ENCODE measurements at regions not wholly inside any gene's neighbourhood (a gene's known extent, or its start where the extent isn't known, plus 50 kb on each side); places are given as distances from the start of the nearest gene placed in this dataset.

- TF ChIP-seq ZFP3 (CRISPR knock-in tag; IDR thresholded peaks at IDR 0.05), result no peak
- no peak for TF ChIP-seq OSR1 (CRISPR knock-in tag; IDR thresholded peaks at IDR 0.05)
- TF ChIP-seq, protein P1, sequence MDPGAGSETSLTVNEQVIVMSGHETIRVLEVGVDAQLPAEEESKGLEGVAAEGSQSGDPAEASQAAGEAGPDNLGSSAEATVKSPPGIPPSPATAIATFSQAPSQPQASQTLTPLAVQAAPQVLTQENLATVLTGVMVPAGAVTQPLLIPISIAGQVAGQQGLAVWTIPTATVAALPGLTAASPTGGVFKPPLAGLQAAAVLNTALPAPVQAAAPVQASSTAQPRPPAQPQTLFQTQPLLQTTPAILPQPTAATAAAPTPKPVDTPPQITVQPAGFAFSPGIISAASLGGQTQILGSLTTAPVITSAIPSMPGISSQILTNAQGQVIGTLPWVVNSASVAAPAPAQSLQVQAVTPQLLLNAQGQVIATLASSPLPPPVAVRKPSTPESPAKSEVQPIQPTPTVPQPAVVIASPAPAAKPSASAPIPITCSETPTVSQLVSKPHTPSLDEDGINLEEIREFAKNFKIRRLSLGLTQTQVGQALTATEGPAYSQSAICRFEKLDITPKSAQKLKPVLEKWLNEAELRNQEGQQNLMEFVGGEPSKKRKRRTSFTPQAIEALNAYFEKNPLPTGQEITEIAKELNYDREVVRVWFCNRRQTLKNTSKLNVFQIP (CRISPR knock-in tag; IDR thresholded peaks at IDR 0.05; ENCODE audit: borderline replicate concordance, low read depth), result no peak
- TF ChIP-seq ESRRG (CRISPR knock-in tag; IDR thresholded peaks at IDR 0.05), result no peak
- no peak for TF ChIP-seq TOX (CRISPR knock-in tag; IDR thresholded peaks at IDR 0.05; ENCODE audit: borderline replicate concordance)
- TF ChIP-seq RARB (CRISPR knock-in tag; IDR thresholded peaks at IDR 0.05), result no peak
- TF ChIP-seq GLIS3 (CRISPR knock-in tag; IDR thresholded peaks at IDR 0.05), result no peak
- TF ChIP-seq PPARA (CRISPR knock-in tag; IDR thresholded peaks at IDR 0.05; ENCODE audit: borderline replicate concordance), result no peak
- TF ChIP-seq, protein P2, sequence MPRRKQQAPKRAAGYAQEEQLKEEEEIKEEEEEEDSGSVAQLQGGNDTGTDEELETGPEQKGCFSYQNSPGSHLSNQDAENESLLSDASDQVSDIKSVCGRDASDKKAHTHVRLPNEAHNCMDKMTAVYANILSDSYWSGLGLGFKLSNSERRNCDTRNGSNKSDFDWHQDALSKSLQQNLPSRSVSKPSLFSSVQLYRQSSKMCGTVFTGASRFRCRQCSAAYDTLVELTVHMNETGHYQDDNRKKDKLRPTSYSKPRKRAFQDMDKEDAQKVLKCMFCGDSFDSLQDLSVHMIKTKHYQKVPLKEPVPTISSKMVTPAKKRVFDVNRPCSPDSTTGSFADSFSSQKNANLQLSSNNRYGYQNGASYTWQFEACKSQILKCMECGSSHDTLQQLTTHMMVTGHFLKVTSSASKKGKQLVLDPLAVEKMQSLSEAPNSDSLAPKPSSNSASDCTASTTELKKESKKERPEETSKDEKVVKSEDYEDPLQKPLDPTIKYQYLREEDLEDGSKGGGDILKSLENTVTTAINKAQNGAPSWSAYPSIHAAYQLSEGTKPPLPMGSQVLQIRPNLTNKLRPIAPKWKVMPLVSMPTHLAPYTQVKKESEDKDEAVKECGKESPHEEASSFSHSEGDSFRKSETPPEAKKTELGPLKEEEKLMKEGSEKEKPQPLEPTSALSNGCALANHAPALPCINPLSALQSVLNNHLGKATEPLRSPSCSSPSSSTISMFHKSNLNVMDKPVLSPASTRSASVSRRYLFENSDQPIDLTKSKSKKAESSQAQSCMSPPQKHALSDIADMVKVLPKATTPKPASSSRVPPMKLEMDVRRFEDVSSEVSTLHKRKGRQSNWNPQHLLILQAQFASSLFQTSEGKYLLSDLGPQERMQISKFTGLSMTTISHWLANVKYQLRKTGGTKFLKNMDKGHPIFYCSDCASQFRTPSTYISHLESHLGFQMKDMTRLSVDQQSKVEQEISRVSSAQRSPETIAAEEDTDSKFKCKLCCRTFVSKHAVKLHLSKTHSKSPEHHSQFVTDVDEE (CRISPR knock-in tag; IDR thresholded peaks at IDR 0.05), result no peak
- peak; percentile 56 for ATAC-seq
Observed at GRCh38 chr1:239126884-239127283, 259.5 kb upstream of the CHRM3 start.

GRCh38 chr1:239125893-239126292, 260.5 kb upstream of the CHRM3 start:
- TF ChIP-seq ZFP3 (CRISPR knock-in tag; IDR thresholded peaks at IDR 0.05), result no peak
- no peak for ATAC-seq

GRCh38 chr1:239125027-239125426, 261.3 kb upstream of the CHRM3 start:
- TF ChIP-seq ZC3H10 (CRISPR knock-in tag; IDR thresholded peaks at IDR 0.05) (no peak), ARNTL (CRISPR knock-in tag; IDR thresholded peaks at IDR 0.05; ENCODE audit: borderline replicate concordance, low read depth) (no peak), BACH2 (CRISPR knock-in tag; IDR thresholded peaks at IDR 0.05; ENCODE audit: borderline replicate concordance) (no peak), ZNF70 (CRISPR knock-in tag; IDR thresholded peaks at IDR 0.05) (no peak), RARB (CRISPR knock-in tag; IDR thresholded peaks at IDR 0.05) (no peak), CSRNP3 (CRISPR knock-in tag; IDR thresholded peaks at IDR 0.05) (no peak), ISL1 (CRISPR knock-in tag; IDR thresholded peaks at IDR 0.05) (no peak), OSR1 (CRISPR knock-in tag; IDR thresholded peaks at IDR 0.05) (no peak)
- TF ChIP-seq, protein P2 (CRISPR knock-in tag; IDR thresholded peaks at IDR 0.05), result no peak
- TF ChIP-seq, protein P1 (CRISPR knock-in tag; IDR thresholded peaks at IDR 0.05; ENCODE audit: borderline replicate concordance, low read depth), result no peak
- TF ChIP-seq, protein P3, sequence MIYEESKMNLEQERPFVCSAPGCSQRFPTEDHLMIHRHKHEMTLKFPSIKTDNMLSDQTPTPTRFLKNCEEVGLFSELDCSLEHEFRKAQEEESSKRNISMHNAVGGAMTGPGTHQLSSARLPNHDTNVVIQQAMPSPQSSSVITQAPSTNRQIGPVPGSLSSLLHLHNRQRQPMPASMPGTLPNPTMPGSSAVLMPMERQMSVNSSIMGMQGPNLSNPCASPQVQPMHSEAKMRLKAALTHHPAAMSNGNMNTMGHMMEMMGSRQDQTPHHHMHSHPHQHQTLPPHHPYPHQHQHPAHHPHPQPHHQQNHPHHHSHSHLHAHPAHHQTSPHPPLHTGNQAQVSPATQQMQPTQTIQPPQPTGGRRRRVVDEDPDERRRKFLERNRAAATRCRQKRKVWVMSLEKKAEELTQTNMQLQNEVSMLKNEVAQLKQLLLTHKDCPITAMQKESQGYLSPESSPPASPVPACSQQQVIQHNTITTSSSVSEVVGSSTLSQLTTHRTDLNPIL (CRISPR knock-in tag; IDR thresholded peaks at IDR 0.05; ENCODE audit: low read depth), result no peak
- peak; percentile 95 for ATAC-seq

All from SK-N-SH treated with all-trans-retinoic acid at 6 μM for 48 hours (cell line).